Left lung (tissue), 4 donors: ENCODE measurements at regions not wholly inside any gene's neighbourhood (a gene's known extent, or its start where the extent isn't known, plus 50 kb on each side); places are given as distances from the start of the nearest gene placed in this dataset.
"Not testable (repeated sequence)": the region's sequence is repeated elsewhere in the genome, so short reads cannot be mapped to it uniquely, and the experiment has no call there.

ENCODE experiments used
- ATAC-seq: fragments of 200-7000 bp; cut with Tn5 transposase; one replicate; pipeline ENCODE4 v1.9.1; 2020; ENCODE audit warnings: moderate library complexity
- DNase-seq, 4 donors: peaks; one replicate each; pipeline ENCODE4 v3.0.0-alpha.2; 2013 to 2020
- H3K27ac ChIP-seq, 2 donors: fragments of 200-600 bp; sonication (generic) in 1 of 2; one replicate each; pipeline versions ENCODE4 v1.5.0 to v1.8.0; 2020 to 2021
- H3K27me3 ChIP-seq, 2 donors: fragments of 200-600 bp; sonication (generic) in 1 of 2; one replicate each; pipeline versions ENCODE4 v1.5.0 to v1.8.0; 2020 to 2021
- H3K36me3 ChIP-seq, 2 donors: fragments of 200-600 bp; sonication (generic) in 1 of 2; one replicate each; pipeline versions ENCODE4 v1.5.0 to v1.8.0; 2020 to 2021
- H3K4me1 ChIP-seq, 2 donors: fragments of 200-600 bp; one replicate each; pipeline ENCODE4 v1.8.0; 2021
- H3K4me3 ChIP-seq, 2 donors: fragments of 200-600 bp; sonication (generic) in 1 of 2; one replicate each; pipeline versions ENCODE4 v1.5.0 to v1.8.0; 2020 to 2021; ENCODE audit warnings: mild to moderate bottlenecking in 1 of 2
- H3K9me3 ChIP-seq, 2 donors: fragments of 200-600 bp; sonication (generic) in 1 of 2; one replicate each; pipeline versions ENCODE4 v1.5.0 to v1.8.0; 2020 to 2021
- intact Hi-C, 2 donors: fragments of 100-400 bp; cut with DNase I; formaldehyde crosslinking; loops; one replicate each; pipeline versions ENCODE4 v1.11.2 to v1.14.2; 2022
- TF ChIP-seq, protein P1 (sequence below), 2 donors: fragments of 200-600 bp; sonication (generic) in 1 of 2; IDR thresholded peaks; one replicate each; pipeline versions ENCODE4 v1.5.0 to v1.8.0; 2021; ENCODE audit warnings: antibody characterized with exemption in 2 of 2
- donor health status: DM: no; HTN: yes; CAD: no.
- donor health status: DM: no; HTN: no; CAD: no.

DNA sequence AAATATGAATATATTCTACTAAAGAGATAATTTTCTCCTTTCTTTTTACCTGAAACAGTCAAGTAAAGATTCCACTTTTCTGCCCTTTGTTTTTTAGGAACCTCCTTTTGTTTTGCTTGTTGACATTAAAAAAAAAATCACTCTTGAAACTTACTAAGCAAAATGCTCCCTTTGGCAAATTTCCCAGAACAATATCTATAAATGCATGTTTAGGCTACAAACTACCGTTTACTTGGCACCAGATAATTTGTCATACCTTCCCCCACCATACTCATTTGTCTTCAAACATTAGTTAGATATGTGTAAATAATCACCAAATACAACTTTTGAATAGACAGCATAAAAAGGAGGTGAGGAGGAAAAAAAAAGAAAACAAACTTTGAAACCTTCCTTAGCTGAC is 604.7 kb downstream of the RFPL4B start:
- Histone ChIP-seq H3K27me3 (no peaks in the 10 kb centered on the region), H3K36me3 (no peaks in the 10 kb centered on the region), H3K4me1 (no peaks in the 10 kb centered on the region), H3K9me3 (peaks cover 0 to 2% of the 10 kb centered on the region in 2 donors), H3K27ac (no peak overlapping the region), H3K4me3 (no peak overlapping the region)
- TF ChIP-seq, protein P1, sequence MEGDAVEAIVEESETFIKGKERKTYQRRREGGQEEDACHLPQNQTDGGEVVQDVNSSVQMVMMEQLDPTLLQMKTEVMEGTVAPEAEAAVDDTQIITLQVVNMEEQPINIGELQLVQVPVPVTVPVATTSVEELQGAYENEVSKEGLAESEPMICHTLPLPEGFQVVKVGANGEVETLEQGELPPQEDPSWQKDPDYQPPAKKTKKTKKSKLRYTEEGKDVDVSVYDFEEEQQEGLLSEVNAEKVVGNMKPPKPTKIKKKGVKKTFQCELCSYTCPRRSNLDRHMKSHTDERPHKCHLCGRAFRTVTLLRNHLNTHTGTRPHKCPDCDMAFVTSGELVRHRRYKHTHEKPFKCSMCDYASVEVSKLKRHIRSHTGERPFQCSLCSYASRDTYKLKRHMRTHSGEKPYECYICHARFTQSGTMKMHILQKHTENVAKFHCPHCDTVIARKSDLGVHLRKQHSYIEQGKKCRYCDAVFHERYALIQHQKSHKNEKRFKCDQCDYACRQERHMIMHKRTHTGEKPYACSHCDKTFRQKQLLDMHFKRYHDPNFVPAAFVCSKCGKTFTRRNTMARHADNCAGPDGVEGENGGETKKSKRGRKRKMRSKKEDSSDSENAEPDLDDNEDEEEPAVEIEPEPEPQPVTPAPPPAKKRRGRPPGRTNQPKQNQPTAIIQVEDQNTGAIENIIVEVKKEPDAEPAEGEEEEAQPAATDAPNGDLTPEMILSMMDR (IDR thresholded peaks at IDR 0.05): no peak
- DNase-seq (no peak), ATAC-seq (no peak)
- intact Hi-C loops: no loop called here

GRCh38 chr6:112955743-112956142 is 608.6 kb downstream of the RFPL4B start:
- H3K36me3 ChIP-seq, H3K27me3 ChIP-seq, H3K4me3 ChIP-seq, DNase-seq, H3K27ac ChIP-seq, H3K4me1 ChIP-seq, intact Hi-C loops, H3K9me3 ChIP-seq, ATAC-seq: not testable (repeated sequence)

DNA sequence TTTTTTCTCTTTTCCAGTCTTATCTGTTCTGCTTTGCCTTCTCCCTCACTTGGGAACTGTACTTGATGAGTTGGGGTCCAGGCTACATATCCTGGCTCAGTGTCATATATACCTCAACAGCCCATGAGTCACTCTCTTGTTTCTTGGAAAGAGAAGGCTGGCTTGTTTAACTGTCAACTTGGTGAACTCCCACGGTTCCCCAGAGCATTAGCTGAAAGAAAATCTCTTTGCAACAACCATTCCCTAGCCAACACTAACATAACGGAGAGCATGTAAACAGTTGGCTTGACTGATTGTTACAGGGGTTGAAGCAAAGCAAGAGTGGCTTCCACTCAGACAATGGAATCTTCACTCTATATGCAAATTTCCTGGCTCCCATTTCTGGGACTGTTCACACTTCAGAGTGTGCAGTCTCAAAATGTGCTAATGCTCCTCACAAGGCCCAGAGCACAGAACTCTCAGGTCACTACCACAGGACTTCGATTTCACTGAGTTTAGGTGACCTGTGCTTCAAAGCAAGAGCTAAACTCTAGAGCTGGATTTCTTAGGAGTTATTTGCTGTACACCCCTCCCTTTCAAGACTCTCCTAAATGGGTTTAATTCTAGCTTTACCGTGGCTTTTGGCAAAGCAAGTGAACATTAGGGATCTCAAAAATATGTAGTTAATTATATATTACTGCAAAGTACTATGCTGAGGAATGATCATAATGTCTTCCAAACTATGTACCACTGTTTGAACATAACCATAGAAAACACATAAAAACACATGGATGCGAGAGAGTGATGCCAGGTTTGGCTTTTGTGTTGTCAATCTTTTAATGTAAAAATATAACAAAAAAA is 609.8 kb downstream of the RFPL4B start:
- Histone ChIP-seq H3K36me3 (no peaks in the 10 kb centered on the region), H3K27ac (no peak overlapping the region), H3K4me3 (no peak overlapping the region), H3K9me3 (peaks cover 0 to 6% of the 10 kb centered on the region in 2 donors), H3K27me3 (no peaks in the 10 kb centered on the region), H3K4me1 (no peaks in the 10 kb centered on the region)
- intact Hi-C loops: no loop called here
- TF ChIP-seq, protein P1 (IDR thresholded peaks at IDR 0.05): no peak
- DNase-seq: peak in 2 of 4 donors; percentile 84 to 90
- peak; percentile 32 for ATAC-seq

DNA sequence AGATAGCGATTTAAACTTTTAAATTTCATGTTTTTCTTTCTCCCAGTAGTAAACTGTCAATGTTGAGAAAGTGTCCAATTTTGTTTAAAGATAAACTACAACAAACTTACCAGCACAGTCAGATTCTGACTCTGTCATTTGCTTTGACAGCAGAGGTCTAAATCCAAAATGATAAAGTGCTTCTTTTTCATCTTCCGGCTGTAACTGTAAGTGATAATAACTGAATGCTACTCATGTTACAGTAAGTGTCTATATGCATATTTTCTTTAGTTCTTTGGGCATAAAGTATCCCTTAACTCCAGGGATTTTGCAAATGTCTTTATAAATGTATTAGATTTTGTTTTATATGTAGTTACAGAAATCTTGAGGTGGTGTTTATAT is 610.4 kb downstream of the RFPL4B start:
- TF ChIP-seq, protein P1 (IDR thresholded peaks at IDR 0.05): no peak
- DNase-seq: no peak
- Histone ChIP-seq H3K27me3 (no peaks in the 10 kb centered on the region), H3K27ac (no peak overlapping the region), H3K4me1 (no peaks in the 10 kb centered on the region), H3K9me3 (peaks cover 0 to 6% of the 10 kb centered on the region in 2 donors), H3K4me3 (no peak overlapping the region), H3K36me3 (no peaks in the 10 kb centered on the region)
- intact Hi-C loops: no loop called here
- ATAC-seq: no peak

DNA sequence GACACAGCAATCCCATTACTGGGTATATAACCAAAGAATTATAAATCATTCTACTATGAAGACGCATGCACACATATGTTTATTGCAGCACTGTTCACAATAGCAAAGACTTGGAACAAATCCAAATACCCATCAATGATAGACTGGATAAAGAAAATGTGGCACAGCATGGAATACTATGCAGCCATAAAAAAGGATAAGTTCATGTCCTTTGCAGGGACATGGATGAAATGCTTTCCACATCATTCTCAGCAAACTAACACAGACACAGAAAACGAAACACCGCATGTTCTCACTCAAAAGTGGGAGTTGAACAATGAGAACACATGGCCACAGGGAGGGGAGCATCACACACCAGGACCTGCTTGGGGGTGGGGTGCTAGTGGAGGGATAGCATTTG is 613.0 kb downstream of the RFPL4B start:
- ATAC-seq, intact Hi-C loops, H3K9me3 ChIP-seq, H3K36me3 ChIP-seq, H3K27me3 ChIP-seq, H3K4me1 ChIP-seq, H3K27ac ChIP-seq, DNase-seq, H3K4me3 ChIP-seq: not testable (repeated sequence)

GRCh38 chr6:112967974-112968373 is 620.8 kb downstream of the RFPL4B start:
- peak in 1 of 4 donors; percentile 28 for DNase-seq
- Histone ChIP-seq H3K36me3 (no peaks in the 10 kb centered on the region), H3K9me3 (no peaks in the 10 kb centered on the region), H3K27me3 (no peaks in the 10 kb centered on the region), H3K4me3 (no peak overlapping the region), H3K27ac (no peak overlapping the region), H3K4me1 (no peaks in the 10 kb centered on the region)
- no peak for ATAC-seq
- intact Hi-C loops: no loop called here
- TF ChIP-seq, protein P1 (IDR thresholded peaks at IDR 0.05): no peak
